HepG2 (cell line): ENCODE measurements at regions not wholly inside any gene's neighbourhood (a gene's known extent, or its start where the extent isn't known, plus 50 kb on each side); places are given as distances from the start of the nearest gene placed in this dataset.

Experiments used
- ATAC-seq: fragments of 200-7000 bp; cut with Tn5 transposase; 3 replicates; pipeline ENCODE4 v1.9.1; 2020; ENCODE audit warnings: mild to moderate bottlenecking, moderate library complexity
- BruUV-seq: library from RNA; stranded (reverse); fragments of 400-500 nt; replicated peaks from 2 replicates; lab custom pipeline; 2021; lab: Mats Ljungman, UMichigan
- CTCF ChIA-PET: fragments of 300-600 bp; formaldehyde crosslinking; extraction: SDS; loops from one replicate; lab custom pipeline; 2021; ENCODE audit warnings: low total read pairs, inconsistent platforms, low intra/inter-chr PET ratio; lab: Yijun Ruan, JAX
- POLR2A ChIA-PET: fragments of 350-600 bp; sonication (Branson Sonifier 250); formaldehyde crosslinking; loops from one replicate; lab custom pipeline; 2020; ENCODE audit warnings: antibody characterized with exemption, inconsistent platforms; lab: Yijun Ruan, JAX
- DNase-seq: peaks from one replicate; pipeline ENCODE4 v3.0.0-alpha.2; 2015; ENCODE audit warnings: low spot score
- FAIRE-seq: peaks from 3 replicates; lab custom pipeline; 2011; peaks lifted over from hg19 to GRCh38; lab: Jason Lieb, UNC
- H2AFZ ChIP-seq: one replicate; pipeline ENCODE4 v1.6.1; 2011; ENCODE audit warnings: low read length, inconsistent platforms
- H3K27ac ChIP-seq: fragments of 300-600 bp; 3 replicates; pipeline ENCODE4 v1.8.0; 2011; ENCODE audit warnings: mixed run types, mild to moderate bottlenecking, mixed read lengths, low read length, inconsistent platforms; ENCODE audit not compliant: insufficient read depth; ENCODE audit errors: extremely low read length
- H3K27me3 ChIP-seq, 2 experiments: fragments of 200-600 bp in 1 of 2; 2 replicates in 1 of 2; 3 replicates in 1 of 2; pipeline versions ENCODE4 v1.6.0 to v1.8.0; 2011; ENCODE audit warnings: low read length in 2 of 2, mild to moderate bottlenecking in 2 of 2, moderate library complexity in 2 of 2, inconsistent platforms in 1 of 2; ENCODE audit not compliant: insufficient read depth in 2 of 2, control insufficient read depth in 1 of 2
- H3K36me3 ChIP-seq, 2 experiments: fragments of 200-600 bp in 1 of 2; replicated peaks in 1 of 2; 2 replicates in 1 of 2; 3 replicates in 1 of 2; pipeline versions ENCODE4 v1.5.1 to v1.8.0; 2011; ENCODE audit warnings: low read length in 2 of 2, inconsistent platforms in 1 of 2; ENCODE audit not compliant: insufficient read depth in 2 of 2, control insufficient read depth in 1 of 2
- H3K4me1 ChIP-seq: 2 replicates; pipeline ENCODE4 v1.5.1; 2012; ENCODE audit warnings: low read length, inconsistent platforms; ENCODE audit not compliant: insufficient read depth
- H3K4me2 ChIP-seq: 2 replicates; pipeline ENCODE4 v1.6.0; 2011; ENCODE audit warnings: low read depth, low read length, inconsistent platforms
- H3K4me3 ChIP-seq, 3 experiments: fragments of 200-600 bp in 1 of 3; sonication (generic), shearing (Covaris generic) in 1 of 3; replicated peaks in 1 of 3; 2 replicates each; pipeline ENCODE4 v1.5.1; 2011 to 2016; ENCODE audit warnings: low read length in 3 of 3, inconsistent platforms in 2 of 3, low read depth in 2 of 3, mild to moderate bottlenecking in 2 of 3, control low read depth in 1 of 3, mixed read lengths in 1 of 3; ENCODE audit not compliant: insufficient read depth in 1 of 3
- H3K79me2 ChIP-seq: one replicate; pipeline ENCODE4 v1.6.1; 2011; ENCODE audit warnings: low read length, inconsistent platforms; ENCODE audit not compliant: insufficient read depth
- H3K9ac ChIP-seq: 2 replicates; pipeline ENCODE4 v1.6.0; 2011; ENCODE audit warnings: mild to moderate bottlenecking, low read depth, low read length, inconsistent platforms; ENCODE audit not compliant: insufficient read depth
- H3K9me3 ChIP-seq: 2 replicates; pipeline ENCODE4 v1.5.1; 2012; ENCODE audit warnings: mild to moderate bottlenecking, low read length
- H4K20me1 ChIP-seq: 2 replicates; pipeline ENCODE4 v1.6.0; 2011; ENCODE audit warnings: inconsistent platforms, mild to moderate bottlenecking, low read length, moderate library complexity; ENCODE audit not compliant: insufficient read depth
- ETV6 ChIP-seq: sonication (generic); formaldehyde crosslinking; conservative IDR thresholded peaks from 2 replicates; pipeline ENCODE4 v1.4.0; 2020; ENCODE audit warnings: missing genetic modification reagents
- KDM3A ChIP-seq: IDR thresholded peaks from 2 replicates; pipeline ENCODE4 v1.6.1; 2018; ENCODE audit warnings: low read depth, missing compliant biosample characterization
- KMT2A ChIP-seq: sonication (generic); formaldehyde crosslinking; IDR thresholded peaks from 2 replicates; pipeline ENCODE4 v1.4.0; 2020; ENCODE audit warnings: missing genetic modification reagents
- LRRFIP1 ChIP-seq: sonication (generic); formaldehyde crosslinking; conservative IDR thresholded peaks from 2 replicates; pipeline ENCODE4 v1.4.0; 2020; ENCODE audit warnings: missing genetic modification reagents
- MBNL3 ChIP-seq: fragments of 250-450 bp; sonication (Bioruptor Pico); conservative IDR thresholded peaks from 2 replicates; pipeline ENCODE4 v1.8.0; 2022; ENCODE audit warnings: mild to moderate bottlenecking, inconsistent platforms
- MIER3 ChIP-seq: IDR thresholded peaks from 2 replicates; pipeline ENCODE4 v1.6.1; 2016; ENCODE audit warnings: missing compliant biosample characterization, borderline replicate concordance
- MXI1 ChIP-seq: IDR thresholded peaks from 3 replicates; pipeline ENCODE4 v1.6.1; 2012; ENCODE audit warnings: low read depth, low read length, inconsistent platforms, borderline replicate concordance
- ZBTB33 ChIP-seq: sonication (generic); formaldehyde crosslinking; IDR thresholded peaks from 2 replicates; pipeline ENCODE4 v1.4.0; 2020; ENCODE audit warnings: missing genetic modification reagents
- ZFX ChIP-seq: sonication (generic); formaldehyde crosslinking; IDR thresholded peaks from 2 replicates; pipeline ENCODE4 v1.4.0; 2020; ENCODE audit warnings: mild to moderate bottlenecking, low read depth, missing genetic modification reagents, moderate library complexity
- ZNF30 ChIP-seq: sonication (generic); formaldehyde crosslinking; IDR thresholded peaks from 2 replicates; pipeline ENCODE4 v1.5.0; 2020; ENCODE audit warnings: mild to moderate bottlenecking, missing genetic modification reagents
- ZNF317 ChIP-seq: sonication (generic); formaldehyde crosslinking; IDR thresholded peaks from 2 replicates; pipeline ENCODE4 v1.5.0; 2020; ENCODE audit warnings: mild to moderate bottlenecking, missing genetic modification reagents
- ZNF720 ChIP-seq: sonication (generic); formaldehyde crosslinking; IDR thresholded peaks from 2 replicates; pipeline ENCODE4 v1.4.0; 2020; ENCODE audit warnings: missing genetic modification reagents
- WGBS: methylation state at CpG from one replicate; pipeline ENCODE4 v1.1.6; 2017; ENCODE audit warnings: low lambda C conversion rate; 5-methylcytosine and 5-hydroxymethylcytosine counted together
- in situ Hi-C: cut with HindIII; loops from 2 replicates; pipeline ENCODE4 v1.10.0; 2017; ENCODE audit warnings: low pct_unique_long_range_greater_than_20kb; ENCODE audit not compliant: extremely low pct_ligation_motif_present
- intact Hi-C: fragments of 100-400 bp; cut with micrococcal nuclease; formaldehyde crosslinking; loops from one replicate; pipeline ENCODE4 v1.10.0; 2022; ENCODE audit not compliant: unreplicated experiment
- TF ChIP-seq, protein P1 (sequence below): sonication (generic); formaldehyde crosslinking; conservative IDR thresholded peaks from 2 replicates; pipeline ENCODE4 v1.5.0; 2020; ENCODE audit warnings: missing genetic modification reagents
- TF ChIP-seq, protein P2 (sequence below): sonication (generic); formaldehyde crosslinking; conservative IDR thresholded peaks from 2 replicates; pipeline ENCODE4 v1.4.0; 2020; ENCODE audit warnings: missing genetic modification reagents

DNA sequence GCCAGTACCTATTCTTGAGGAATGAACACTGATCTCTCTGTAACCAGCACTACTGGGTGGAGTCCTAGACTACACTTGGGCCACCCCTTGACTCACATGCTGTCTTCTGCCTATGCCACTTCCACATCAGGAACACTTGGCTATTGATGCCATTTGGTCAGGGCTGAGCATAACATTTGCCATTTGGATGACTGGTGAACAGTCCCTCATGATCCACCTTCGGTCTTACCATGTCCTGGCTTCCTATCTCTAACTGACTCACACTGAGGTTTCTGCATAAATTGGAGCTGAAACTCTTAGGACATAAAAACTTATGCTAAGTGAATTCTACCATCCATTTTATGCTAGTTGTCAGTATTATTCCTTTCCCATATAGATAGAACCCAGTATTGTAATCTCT is 91.7 kb upstream of the PELI2 start (continued):
- TF ChIP-seq, protein P1, sequence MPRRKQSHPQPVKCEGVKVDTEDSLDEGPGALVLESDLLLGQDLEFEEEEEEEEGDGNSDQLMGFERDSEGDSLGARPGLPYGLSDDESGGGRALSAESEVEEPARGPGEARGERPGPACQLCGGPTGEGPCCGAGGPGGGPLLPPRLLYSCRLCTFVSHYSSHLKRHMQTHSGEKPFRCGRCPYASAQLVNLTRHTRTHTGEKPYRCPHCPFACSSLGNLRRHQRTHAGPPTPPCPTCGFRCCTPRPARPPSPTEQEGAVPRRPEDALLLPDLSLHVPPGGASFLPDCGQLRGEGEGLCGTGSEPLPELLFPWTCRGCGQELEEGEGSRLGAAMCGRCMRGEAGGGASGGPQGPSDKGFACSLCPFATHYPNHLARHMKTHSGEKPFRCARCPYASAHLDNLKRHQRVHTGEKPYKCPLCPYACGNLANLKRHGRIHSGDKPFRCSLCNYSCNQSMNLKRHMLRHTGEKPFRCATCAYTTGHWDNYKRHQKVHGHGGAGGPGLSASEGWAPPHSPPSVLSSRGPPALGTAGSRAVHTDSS (CRISPR knock-in tag) = no peak
- no peak for TF ChIP-seq ETV6 (CRISPR knock-in tag)
- no peak for TF ChIP-seq MXI1
- no peak for TF ChIP-seq MIER3 (CRISPR knock-in tag)
- no peak for TF ChIP-seq ZFX
- TF ChIP-seq ZNF30 = no peak
- no peak for TF ChIP-seq KMT2A

DNA sequence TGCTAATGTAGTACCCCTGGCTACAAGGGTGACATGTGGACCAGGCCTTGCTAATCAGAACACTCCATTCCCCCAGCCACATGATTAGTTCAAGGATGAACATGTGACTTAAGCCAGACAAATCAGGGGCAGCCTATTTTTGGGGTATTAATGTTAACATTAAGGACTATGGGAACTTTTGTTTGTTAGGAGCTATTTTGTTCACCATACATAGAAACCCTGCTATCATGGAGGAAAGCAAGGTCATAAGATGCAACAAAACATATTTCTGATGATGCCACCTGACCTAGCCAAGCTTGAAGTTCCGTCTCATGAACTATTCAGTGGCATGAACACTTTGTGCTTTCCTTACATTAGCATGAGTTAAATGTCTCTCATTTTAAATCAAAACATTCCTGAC is 90.8 kb upstream of the PELI2 start:
- Histone ChIP-seq H3K4me3 (no peak overlapping the region), H3K4me2 (no peak overlapping the region), H3K4me1 (no peaks in the 10 kb centered on the region), H4K20me1 (no peaks in the 10 kb centered on the region), H3K27ac (no peak overlapping the region), H3K79me2 (no peaks in the 10 kb centered on the region), H3K36me3 (no peaks in the 10 kb centered on the region), H2AFZ (no peak overlapping the region), H3K9me3 (no peaks in the 10 kb centered on the region), H3K9ac (no peak overlapping the region), H3K27me3 (no peaks in the 10 kb centered on the region)
- BruUV-seq = no TSS peak
- CTCF ChIA-PET = no interaction called here
- TF ChIP-seq KDM3A (CRISPR knock-in tag) = no peak
- no peak for TF ChIP-seq ZNF317
- no peak for TF ChIP-seq LRRFIP1 (CRISPR knock-in tag)
- TF ChIP-seq ZBTB33 = no peak
- TF ChIP-seq MBNL3 (CRISPR knock-in tag) = no peak
- TF ChIP-seq ZNF720 (CRISPR knock-in tag) = no peak
- TF ChIP-seq, protein P2, sequence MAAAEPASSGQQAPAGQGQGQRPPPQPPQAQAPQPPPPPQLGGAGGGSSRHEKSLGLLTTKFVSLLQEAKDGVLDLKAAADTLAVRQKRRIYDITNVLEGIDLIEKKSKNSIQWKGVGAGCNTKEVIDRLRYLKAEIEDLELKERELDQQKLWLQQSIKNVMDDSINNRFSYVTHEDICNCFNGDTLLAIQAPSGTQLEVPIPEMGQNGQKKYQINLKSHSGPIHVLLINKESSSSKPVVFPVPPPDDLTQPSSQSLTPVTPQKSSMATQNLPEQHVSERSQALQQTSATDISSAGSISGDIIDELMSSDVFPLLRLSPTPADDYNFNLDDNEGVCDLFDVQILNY (CRISPR knock-in tag) = no peak
- POLR2A ChIA-PET = no interaction called here
- intact Hi-C loops = no loop called here
- DNase-seq (no peak), ATAC-seq (no peak), FAIRE-seq (no peak)
- in situ Hi-C loops = no loop called here
- WGBS = 0% methylated on average over 1 of the region's 1 CpG
